ENCODE measurements at regions not wholly inside any gene's neighbourhood (a gene's known extent, or its start where the extent isn't known, plus 50 kb on each side); places are given as distances from the start of the nearest gene placed in this dataset.
A peak's percentile ranks its signal among the peaks of the same experiment; 100 is the strongest.

GRCh38 chr4:23539969-23540569 lies 349.8 kb downstream of the PPARGC1A start:
- DNase-seq (ENCODE audit: low read depth) = peak; percentile 1

GRCh38 chr4:23533859-23534258 lies 356.0 kb downstream of the PPARGC1A start:
- no peak for DNase-seq (ENCODE audit: low read depth)

- DNase-seq (ENCODE audit: low read depth) = no peak
These were observed 373.1 kb downstream of the PPARGC1A start for GRCh38 chr4:23516716-23517115.

GRCh38 chr4:23504083-23504482 lies 385.8 kb downstream of the PPARGC1A start:
- no peak for DNase-seq (ENCODE audit: low read depth)

GRCh38 chr4:23500894-23501449 lies 388.9 kb downstream of the PPARGC1A start:
- no peak for DNase-seq (ENCODE audit: low read depth)

- peak; percentile 11 for DNase-seq (ENCODE audit: low read depth)
These were observed 404.0 kb downstream of the PPARGC1A start for GRCh38 chr4:23485801-23486200.

GRCh38 chr4:23484689-23485088 lies 405.2 kb downstream of the PPARGC1A start:
- DNase-seq (ENCODE audit: low read depth) = peak; percentile 51

- no peak for DNase-seq (ENCODE audit: low read depth)
These were observed 406.4 kb downstream of the PPARGC1A start for GRCh38 chr4:23483320-23483960.

- DNase-seq (ENCODE audit: low read depth) = no peak
These were observed 408.3 kb downstream of the PPARGC1A start for GRCh38 chr4:23481566-23481965.

GRCh38 chr4:23477905-23478304 lies 411.9 kb downstream of the PPARGC1A start:
- DNase-seq (ENCODE audit: low read depth) = no peak

- no peak for DNase-seq (ENCODE audit: low read depth)
These were observed 413.2 kb downstream of the PPARGC1A start for GRCh38 chr4:23476515-23477090.

GRCh38 chr4:23463071-23463470 lies 426.8 kb downstream of the PPARGC1A start:
- DNase-seq (ENCODE audit: low read depth) = no peak

- DNase-seq (ENCODE audit: low read depth) = peak; percentile 11
These were observed 431.8 kb downstream of the PPARGC1A start for GRCh38 chr4:23458054-23458453.

GRCh38 chr4:23456864-23457263 lies 433.0 kb downstream of the PPARGC1A start:
- no peak for DNase-seq (ENCODE audit: low read depth)

- DNase-seq (ENCODE audit: low read depth) = peak; percentile 28
These were observed 434.2 kb downstream of the PPARGC1A start for GRCh38 chr4:23455456-23456158.

GRCh38 chr4:23441530-23442069 lies 448.2 kb downstream of the PPARGC1A start:
- no peak for DNase-seq (ENCODE audit: low read depth)

- peak; percentile 48 for DNase-seq (ENCODE audit: low read depth)
These were observed 451.1 kb downstream of the PPARGC1A start for GRCh38 chr4:23438764-23439163.

- no peak for DNase-seq (ENCODE audit: low read depth)
These were observed 460.4 kb downstream of the PPARGC1A start for GRCh38 chr4:23429497-23429896.

- no peak for DNase-seq (ENCODE audit: low read depth)
These were observed 464.3 kb downstream of the PPARGC1A start for GRCh38 chr4:23425570-23425969.

GRCh38 chr4:23423540-23423939 lies 466.3 kb downstream of the PPARGC1A start:
- DNase-seq (ENCODE audit: low read depth) = no peak

GRCh38 chr4:23422878-23423277 lies 467.0 kb downstream of the PPARGC1A start:
- DNase-seq (ENCODE audit: low read depth) = peak; percentile 49

- DNase-seq (ENCODE audit: low read depth) = no peak
These were observed 476.2 kb downstream of the PPARGC1A start for GRCh38 chr4:23413631-23414030.

All from HT1080 (cell line).